IMR-90 (cell line): ENCODE measurements at regions not wholly inside any gene's neighbourhood (a gene's known extent, or its start where the extent isn't known, plus 50 kb on each side); places are given as distances from the start of the nearest gene placed in this dataset.

Source experiments
- ATAC-seq: fragments of 200-7000 bp; cut with Tn5 transposase; 2 replicates; pipeline ENCODE4 v1.9.1; 2020; ENCODE audit warnings: low read depth, mild to moderate bottlenecking, moderate library complexity
- BruUV-seq: library from RNA; stranded (reverse); fragments of 400-500 nt; replicated peaks from 2 replicates; lab custom pipeline; 2021; lab: Mats Ljungman, UMichigan
- CTCF ChIA-PET: fragments of 300-600 bp; formaldehyde crosslinking; extraction: SDS; loops from one replicate; lab custom pipeline; 2021; ENCODE audit warnings: antibody characterized with exemption; lab: Yijun Ruan, JAX
- POLR2A ChIA-PET: fragments of 300-600 bp; sonication (Branson Sonifier 250); formaldehyde crosslinking; loops from one replicate; lab custom pipeline; 2022; ENCODE audit warnings: antibody characterized with exemption; ENCODE audit not compliant: unreplicated experiment; lab: Charles Lee
- DNase-seq: peaks from one replicate; pipeline ENCODE4 v3.0.0; 2013
- H2AFZ ChIP-seq: replicated peaks from 2 replicates; pipeline ENCODE3; 2013; ENCODE audit warnings: low read length, mild to moderate bottlenecking; ENCODE audit not compliant: poor library complexity
- H2AK5ac ChIP-seq: 2 replicates; pipeline ENCODE4 v1.6.1; 2013; ENCODE audit warnings: low read depth, low read length, inconsistent platforms
- H2AK9ac ChIP-seq: replicated peaks from 2 replicates; pipeline ENCODE3; 2013; ENCODE audit warnings: mild to moderate bottlenecking, low read depth, low read length, moderate library complexity; ENCODE audit not compliant: poor library complexity
- H2BK120ac ChIP-seq: 2 replicates; pipeline ENCODE4 v1.6.1; 2013; ENCODE audit warnings: low read depth, low read length, inconsistent platforms
- H2BK15ac ChIP-seq: 3 replicates; pipeline ENCODE4 v1.6.1; 2013; ENCODE audit warnings: low read depth, low read length, inconsistent platforms
- H2BK20ac ChIP-seq: 2 replicates; pipeline ENCODE4 v1.6.1; 2013; ENCODE audit warnings: low read depth, mild to moderate bottlenecking, inconsistent platforms, low read length, moderate library complexity
- H2BK5ac ChIP-seq: 2 replicates; pipeline ENCODE4 v1.6.1; 2013; ENCODE audit warnings: mild to moderate bottlenecking, low read depth, low read length, inconsistent platforms; ENCODE audit not compliant: poor library complexity, severe bottlenecking
- H3K14ac ChIP-seq: replicated peaks from 2 replicates; pipeline ENCODE4 v1.6.1; 2013; ENCODE audit warnings: low read depth, low read length, inconsistent platforms
- H3K18ac ChIP-seq: 2 replicates; pipeline ENCODE4 v1.6.1; 2013; ENCODE audit warnings: low read depth, low read length, control low read depth
- H3K23ac ChIP-seq: 2 replicates; pipeline ENCODE4 v1.6.1; 2013; ENCODE audit warnings: low read depth, low read length, inconsistent platforms
- H3K27ac ChIP-seq: 2 replicates; pipeline ENCODE4 v1.5.1; 2013; ENCODE audit warnings: mild to moderate bottlenecking, control low read depth, low read length; ENCODE audit not compliant: insufficient read depth
- H3K27me3 ChIP-seq: 2 replicates; pipeline ENCODE4 v1.6.1; 2013; ENCODE audit warnings: low read length; ENCODE audit not compliant: control insufficient read depth, insufficient read depth
- H3K36me3 ChIP-seq: 2 replicates; pipeline ENCODE4 v1.6.1; 2013; ENCODE audit warnings: low read length, mixed read lengths; ENCODE audit not compliant: control insufficient read depth, insufficient read depth
- H3K4ac ChIP-seq: 2 replicates; pipeline ENCODE4 v1.6.1; 2013; ENCODE audit warnings: low read depth, low read length, inconsistent platforms
- H3K4me1 ChIP-seq: 2 replicates; pipeline ENCODE4 v1.6.1; 2013; ENCODE audit warnings: low read length, mixed read lengths; ENCODE audit not compliant: control insufficient read depth, insufficient read depth
- H3K4me2 ChIP-seq: 2 replicates; pipeline ENCODE4 v1.6.1; 2013; ENCODE audit warnings: low read depth, mild to moderate bottlenecking, control low read depth, low read length, moderate library complexity
- H3K4me3 ChIP-seq: 2 replicates; pipeline ENCODE4 v1.5.1; 2013; ENCODE audit warnings: low read depth, mild to moderate bottlenecking, control low read depth, low read length, moderate library complexity; ENCODE audit not compliant: insufficient read depth
- H3K56ac ChIP-seq: 2 replicates; pipeline ENCODE4 v1.6.1; 2013; ENCODE audit warnings: low read length, inconsistent platforms; ENCODE audit not compliant: insufficient read depth; ENCODE audit errors: extremely low read depth
- H3K79me1 ChIP-seq, 2 experiments: 2 replicates each; pipeline ENCODE4 v1.6.1; 2013; ENCODE audit warnings: low read length in 2 of 2, inconsistent platforms in 1 of 2, low read depth in 1 of 2
- H3K9ac ChIP-seq: 2 replicates; pipeline ENCODE4 v1.6.1; 2013; ENCODE audit warnings: low read depth, low read length, control low read depth
- H3K9me1 ChIP-seq: 2 replicates; pipeline ENCODE4 v1.6.1; 2013; ENCODE audit warnings: low read length, inconsistent platforms; ENCODE audit not compliant: insufficient read depth
- H3K9me3 ChIP-seq: 2 replicates; pipeline ENCODE4 v1.6.1; 2013; ENCODE audit warnings: low read length; ENCODE audit not compliant: control insufficient read depth, insufficient read depth
- H4K20me1 ChIP-seq: 2 replicates; pipeline ENCODE4 v1.6.1; 2013; ENCODE audit warnings: low read length, inconsistent platforms; ENCODE audit not compliant: insufficient read depth
- H4K5ac ChIP-seq: 2 replicates; pipeline ENCODE4 v1.6.1; 2013; ENCODE audit warnings: mild to moderate bottlenecking, low read depth, low read length, control low read depth
- H4K8ac ChIP-seq, 2 experiments: 2 replicates each; pipeline ENCODE4 v1.6.1; 2013; ENCODE audit warnings: low read depth in 2 of 2, low read length in 2 of 2, control low read depth in 1 of 2, inconsistent platforms in 1 of 2
- H4K91ac ChIP-seq: 2 replicates; pipeline ENCODE4 v1.6.1; 2013; ENCODE audit warnings: low read depth, low read length, inconsistent platforms; ENCODE audit not compliant: insufficient read depth
- BHLHE40 ChIP-seq: fragments of 150-350 bp; IDR thresholded peaks from 2 replicates; pipeline ENCODE4 v1.6.1; 2016; ENCODE audit warnings: mild to moderate bottlenecking, low read depth, low read length
- CEBPB ChIP-seq: IDR thresholded peaks from 2 replicates; pipeline ENCODE4 v1.6.1; 2012; ENCODE audit warnings: low read depth, low read length, improper control_type of control experiment
- CHD1 ChIP-seq: IDR thresholded peaks from 2 replicates; pipeline ENCODE4 v1.6.1; 2012; ENCODE audit warnings: low read depth, low read length, improper control_type of control experiment
- FOS ChIP-seq: fragments of 150-350 bp; IDR thresholded peaks from 2 replicates; pipeline ENCODE4 v1.6.1; 2016; ENCODE audit warnings: low read depth, low read length
- MAZ ChIP-seq: IDR thresholded peaks from 2 replicates; pipeline ENCODE4 v1.6.1; 2012; ENCODE audit warnings: low read depth, mild to moderate bottlenecking, low read length, improper control_type of control experiment, moderate library complexity, borderline replicate concordance
- MXI1 ChIP-seq: IDR thresholded peaks from 2 replicates; pipeline ENCODE4 v1.6.1; 2012; ENCODE audit warnings: low read depth, mild to moderate bottlenecking, low read length, moderate library complexity, borderline replicate concordance
- NFE2L2 ChIP-seq: fragments of 150-350 bp; IDR thresholded peaks from 2 replicates; pipeline ENCODE4 v1.6.1; 2016; ENCODE audit warnings: low read depth, mild to moderate bottlenecking, low read length
- POLR2A ChIP-seq: IDR thresholded peaks from 2 replicates; pipeline ENCODE4 v1.6.1; 2012; ENCODE audit warnings: mild to moderate bottlenecking, low read depth, low read length
- RAD21 ChIP-seq: IDR thresholded peaks from 2 replicates; pipeline ENCODE4 v1.6.1; 2012; ENCODE audit warnings: low read length, improper control_type of control experiment
- RCOR1 ChIP-seq: IDR thresholded peaks from 2 replicates; pipeline ENCODE4 v1.6.1; 2012; ENCODE audit warnings: mild to moderate bottlenecking, low read length, improper control_type of control experiment; ENCODE audit not compliant: insufficient replicate concordance
- RFX5 ChIP-seq: IDR thresholded peaks from 2 replicates; pipeline ENCODE4 v1.8.0; 2012; ENCODE audit warnings: low read depth, mild to moderate bottlenecking, low read length, moderate library complexity
- SMC3 ChIP-seq: fragments of 150-350 bp; IDR thresholded peaks from 2 replicates; pipeline ENCODE4 v1.6.1; 2016; ENCODE audit warnings: low read depth, mild to moderate bottlenecking, antibody characterized with exemption, low read length, moderate library complexity
- WGBS, 2 experiments: methylation state at CpG; one replicate each; pipeline versions ENCODE4 v1.1.5 to v1.1.7; 2013; ENCODE audit warnings: missing lambda C conversion rate in 2 of 2; ENCODE audit not compliant: insufficient read length in 1 of 2; ENCODE audit errors: extremely low coverage in 2 of 2; 5-methylcytosine and 5-hydroxymethylcytosine counted together
- dilution Hi-C: fragments of 300-500 bp; cut with HindIII; formaldehyde crosslinking; loops from one replicate; pipeline ENCODE4 v1.14.3; 2018; ENCODE audit warnings: low sequenced_read_pairs; ENCODE audit not compliant: unreplicated experiment
- in situ Hi-C: fragments of 300-500 bp; cut with MboI; formaldehyde crosslinking; loops from 3 replicates; pipeline ENCODE4 v1.14.3; 2019; ENCODE audit warnings: low sequenced_read_pairs, inconsistent platforms, mixed read lengths
- intact Hi-C: fragments of 100-400 bp; cut with micrococcal nuclease; formaldehyde crosslinking; loops from 2 replicates; pipeline ENCODE4 v1.10.0; 2022
- TF ChIP-seq, protein P1 (sequence below): conservative IDR thresholded peaks from 2 replicates; pipeline ENCODE4 v1.5.1; 2012; ENCODE audit warnings: mild to moderate bottlenecking, low read depth, low read length, improper control_type of control experiment
- TF ChIP-seq, protein P2 (sequence below): fragments of 150-350 bp; IDR thresholded peaks from 2 replicates; pipeline ENCODE4 v1.6.1; 2017; ENCODE audit warnings: mild to moderate bottlenecking, antibody characterized with exemption, low read length, low read depth
- TF ChIP-seq, protein P3 (sequence below): fragments of 150-350 bp; IDR thresholded peaks from 2 replicates; pipeline ENCODE4 v1.6.1; 2016; ENCODE audit warnings: low read depth, mild to moderate bottlenecking, low read length, moderate library complexity, borderline replicate concordance

DNA sequence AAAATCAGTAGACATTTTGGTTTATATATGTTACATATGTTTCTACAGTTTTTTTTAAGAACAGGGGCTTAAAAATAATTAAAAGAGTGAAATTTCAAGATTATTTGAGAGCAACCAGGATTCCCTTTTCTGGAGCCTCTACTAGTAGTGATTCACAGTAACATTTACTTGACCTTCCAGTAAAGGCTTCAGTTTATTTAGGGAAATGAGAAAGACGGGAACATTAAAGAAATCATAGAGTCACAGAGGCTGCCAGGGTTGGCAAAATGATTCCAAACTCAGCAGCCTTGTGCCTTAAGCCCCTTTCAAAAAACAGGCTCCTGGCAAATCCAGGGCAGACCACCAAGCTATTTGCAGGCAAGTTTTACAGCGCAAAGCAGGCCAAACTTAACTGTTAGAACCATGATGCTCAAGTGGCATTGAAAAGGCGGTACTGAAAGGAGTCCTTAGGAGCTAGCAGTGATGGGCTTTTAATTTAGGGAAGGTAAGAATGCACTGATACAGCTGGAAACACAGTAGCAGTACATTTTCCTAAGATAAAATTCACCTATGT is 201.1 kb upstream of the ADAMTS9 start:
- Histone ChIP-seq H3K9ac (no peak overlapping the region), H3K18ac (peak overlapping the region; percentile 20; the same call in 1 of the 2 replicates), H2BK120ac (no peak overlapping the region), H2AK5ac (no peak overlapping the region), H3K4me2 (no peak overlapping the region), H4K20me1 (no peaks in the 10 kb centered on the region), H3K56ac (no peak overlapping the region), H2AFZ (no peak overlapping the region), H4K5ac (0 out of 2 replicates have a peak overlapping the region, but pooled peaks have one; percentile 30), H3K9me1 (no peaks in the 10 kb centered on the region), H2BK20ac (no peak overlapping the region), H3K4ac (no peak overlapping the region), H3K9me3 (no peaks in the 10 kb centered on the region), H4K8ac (peak overlapping the region in 1 of 2 experiments; percentile 35; a peak in 1 of 4 replicates), H3K36me3 (no peaks in the 10 kb centered on the region), H3K4me1 (peaks cover 4% of the 10 kb centered on the region; the same call in 1 of the 2 replicates), H3K27ac (peak overlapping the region; percentile 59), H4K91ac (no peak overlapping the region), H2BK5ac (no peak overlapping the region), H3K14ac (no peak overlapping the region), H2BK15ac (no peak overlapping the region), H3K4me3 (no peak overlapping the region), H3K79me1 (no peaks in the 10 kb centered on the region), H3K27me3 (no peaks in the 10 kb centered on the region), H3K23ac (no peak overlapping the region), H2AK9ac (no peak overlapping the region)
- BruUV-seq = no TSS peak
- dilution Hi-C loops = no loop called here
- DNase-seq (peak; percentile 27), ATAC-seq (peak; percentile 76)
- no peak for TF ChIP-seq MAZ
- TF ChIP-seq SMC3 = no peak
- TF ChIP-seq, protein P1, sequence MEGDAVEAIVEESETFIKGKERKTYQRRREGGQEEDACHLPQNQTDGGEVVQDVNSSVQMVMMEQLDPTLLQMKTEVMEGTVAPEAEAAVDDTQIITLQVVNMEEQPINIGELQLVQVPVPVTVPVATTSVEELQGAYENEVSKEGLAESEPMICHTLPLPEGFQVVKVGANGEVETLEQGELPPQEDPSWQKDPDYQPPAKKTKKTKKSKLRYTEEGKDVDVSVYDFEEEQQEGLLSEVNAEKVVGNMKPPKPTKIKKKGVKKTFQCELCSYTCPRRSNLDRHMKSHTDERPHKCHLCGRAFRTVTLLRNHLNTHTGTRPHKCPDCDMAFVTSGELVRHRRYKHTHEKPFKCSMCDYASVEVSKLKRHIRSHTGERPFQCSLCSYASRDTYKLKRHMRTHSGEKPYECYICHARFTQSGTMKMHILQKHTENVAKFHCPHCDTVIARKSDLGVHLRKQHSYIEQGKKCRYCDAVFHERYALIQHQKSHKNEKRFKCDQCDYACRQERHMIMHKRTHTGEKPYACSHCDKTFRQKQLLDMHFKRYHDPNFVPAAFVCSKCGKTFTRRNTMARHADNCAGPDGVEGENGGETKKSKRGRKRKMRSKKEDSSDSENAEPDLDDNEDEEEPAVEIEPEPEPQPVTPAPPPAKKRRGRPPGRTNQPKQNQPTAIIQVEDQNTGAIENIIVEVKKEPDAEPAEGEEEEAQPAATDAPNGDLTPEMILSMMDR = no peak
- no peak for TF ChIP-seq RFX5
- TF ChIP-seq RAD21 = no peak
- TF ChIP-seq MXI1 = no peak
- TF ChIP-seq BHLHE40 = no peak
- TF ChIP-seq POLR2A = no peak
- TF ChIP-seq RCOR1 = no peak
- TF ChIP-seq, protein P2, sequence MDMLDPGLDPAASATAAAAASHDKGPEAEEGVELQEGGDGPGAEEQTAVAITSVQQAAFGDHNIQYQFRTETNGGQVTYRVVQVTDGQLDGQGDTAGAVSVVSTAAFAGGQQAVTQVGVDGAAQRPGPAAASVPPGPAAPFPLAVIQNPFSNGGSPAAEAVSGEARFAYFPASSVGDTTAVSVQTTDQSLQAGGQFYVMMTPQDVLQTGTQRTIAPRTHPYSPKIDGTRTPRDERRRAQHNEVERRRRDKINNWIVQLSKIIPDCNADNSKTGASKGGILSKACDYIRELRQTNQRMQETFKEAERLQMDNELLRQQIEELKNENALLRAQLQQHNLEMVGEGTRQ = no peak
- no peak for TF ChIP-seq FOS
- no peak for TF ChIP-seq CHD1
- no peak for TF ChIP-seq NFE2L2
- TF ChIP-seq CEBPB = no peak
- TF ChIP-seq, protein P3, sequence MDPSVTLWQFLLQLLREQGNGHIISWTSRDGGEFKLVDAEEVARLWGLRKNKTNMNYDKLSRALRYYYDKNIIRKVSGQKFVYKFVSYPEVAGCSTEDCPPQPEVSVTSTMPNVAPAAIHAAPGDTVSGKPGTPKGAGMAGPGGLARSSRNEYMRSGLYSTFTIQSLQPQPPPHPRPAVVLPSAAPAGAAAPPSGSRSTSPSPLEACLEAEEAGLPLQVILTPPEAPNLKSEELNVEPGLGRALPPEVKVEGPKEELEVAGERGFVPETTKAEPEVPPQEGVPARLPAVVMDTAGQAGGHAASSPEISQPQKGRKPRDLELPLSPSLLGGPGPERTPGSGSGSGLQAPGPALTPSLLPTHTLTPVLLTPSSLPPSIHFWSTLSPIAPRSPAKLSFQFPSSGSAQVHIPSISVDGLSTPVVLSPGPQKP = no peak
- ChIA-PET POLR2A (no interaction called here), CTCF (no interaction called here)
- WGBS, 2 experiments = 80% methylated on average over 1 of the region's 3 CpGs; no CpG with 5 or more reads in 1 of the 2 experiments
- in situ Hi-C loops = no loop called here
- intact Hi-C loops = no loop called here
